Esophagus squamous epithelium (tissue), 5 donors: ENCODE measurements at regions not wholly inside any gene's neighbourhood (a gene's known extent, or its start where the extent isn't known, plus 50 kb on each side); places are given as distances from the start of the nearest gene placed in this dataset.

ENCODE experiments used
- DNase-seq: peaks from one replicate; lab custom pipeline; 2025; lab: John Stamatoyannopoulos, UW
- H3K27ac ChIP-seq, 4 donors: fragments of 200-600 bp; sonication (generic); one replicate each; pipeline ENCODE4 v1.5.1; 2016 to 2019; ENCODE audit warnings: mild to moderate bottlenecking in 1 of 4
- H3K27me3 ChIP-seq, 4 donors: fragments of 200-600 bp; sonication (generic); 1 replicate in 3 of 4; 2 replicates in 1 of 4; pipeline versions ENCODE4 v1.5.1 to v1.6.0; 2017 to 2021; ENCODE audit warnings: antibody characterized with exemption in 1 of 4
- H3K36me3 ChIP-seq, 3 donors: fragments of 200-600 bp; sonication (generic); one replicate each; pipeline ENCODE4 v1.5.1; 2016 to 2019
- H3K4me1 ChIP-seq, 3 donors: fragments of 200-600 bp; sonication (generic); one replicate each; pipeline ENCODE4 v1.5.1; 2017 to 2019
- H3K4me3 ChIP-seq, 4 donors: fragments of 200-600 bp; sonication (generic); 1 replicate in 3 of 4; 2 replicates in 1 of 4; pipeline ENCODE4 v1.5.1; 2016 to 2019; ENCODE audit warnings: mild to moderate bottlenecking in 2 of 4, moderate library complexity in 1 of 4
- H3K9me3 ChIP-seq, 3 donors: fragments of 200-600 bp; sonication (generic); one replicate each; pipeline ENCODE4 v1.5.1; 2016 to 2019
- CTCF ChIP-seq, 6 experiments: fragments of 450-650 bp in 4 of 6; fragments of 200-600 bp in 2 of 6; sonication (generic) in 2 of 6; IDR thresholded peaks; one replicate each; pipeline ENCODE4 v1.5.1; 2016 to 2019; ENCODE audit warnings: antibody characterized with exemption in 6 of 6, mild to moderate bottlenecking in 4 of 6, moderate library complexity in 4 of 6
- POLR2A ChIP-seq, 4 donors: fragments of 450-650 bp; IDR thresholded peaks; one replicate each; pipeline ENCODE4 v1.6.1; 2017; ENCODE audit warnings: antibody characterized with exemption in 4 of 4, mild to moderate bottlenecking in 4 of 4, moderate library complexity in 3 of 4
- WGBS, 2 donors: methylation state at CpG; one replicate each; pipeline ENCODE4 v1.1.5; 2018; 5-methylcytosine and 5-hydroxymethylcytosine counted together
- intact Hi-C: fragments of 100-400 bp; cut with DNase I; formaldehyde crosslinking; loops from one replicate; pipeline ENCODE4 v1.15.0; 2022
- donor health status: DM: yes; HTN: yes; CAD: no.

DNA sequence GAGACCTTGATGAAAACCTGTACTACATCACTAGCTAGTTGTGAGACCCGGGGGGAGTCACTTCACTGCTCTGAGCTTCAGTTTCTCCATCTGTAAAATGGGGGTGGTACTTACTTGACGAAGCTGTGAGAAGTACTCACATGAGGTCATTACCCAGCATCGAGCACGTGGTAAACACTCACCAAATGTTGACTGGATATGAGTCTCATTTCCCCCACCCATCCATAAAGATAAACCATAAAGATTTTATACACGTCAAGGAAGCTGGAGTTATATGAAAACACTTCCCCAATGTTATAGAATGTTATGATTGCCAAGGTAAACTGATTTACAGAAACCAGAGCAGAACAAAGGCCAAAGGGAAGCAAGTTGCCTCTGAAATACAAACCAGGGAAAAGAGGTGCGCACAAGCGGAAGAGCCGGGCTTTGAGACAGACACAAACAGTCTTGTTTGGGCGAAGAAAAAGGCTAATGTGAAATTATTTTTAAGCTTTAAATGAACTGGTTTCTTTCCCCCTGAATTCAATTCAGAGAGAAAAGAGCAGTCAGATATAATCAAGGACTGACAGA is 536.8 kb downstream of the MED13L start:
- H3K27me3 ChIP-seq: peaks cover 0 to 21% (median 0%) of the 10 kb centered on the region in 4 donors
- H3K36me3 ChIP-seq: no peaks in the 10 kb centered on the region
- intact Hi-C loops: no loop called here
- no peak overlapping the region for H3K27ac ChIP-seq
- TF ChIP-seq POLR2A (IDR thresholded peaks at IDR 0.05) (no peak), CTCF (IDR thresholded peaks at IDR 0.05) (no peak)
- no peaks in the 10 kb centered on the region for H3K4me1 ChIP-seq
- no peak overlapping the region for H3K4me3 ChIP-seq
- 55 to 74% methylated on average over 6 to 8 of the region's 9 CpGs for WGBS, 2 donors
- no peak for DNase-seq
- H3K9me3 ChIP-seq: no peaks in the 10 kb centered on the region

DNA sequence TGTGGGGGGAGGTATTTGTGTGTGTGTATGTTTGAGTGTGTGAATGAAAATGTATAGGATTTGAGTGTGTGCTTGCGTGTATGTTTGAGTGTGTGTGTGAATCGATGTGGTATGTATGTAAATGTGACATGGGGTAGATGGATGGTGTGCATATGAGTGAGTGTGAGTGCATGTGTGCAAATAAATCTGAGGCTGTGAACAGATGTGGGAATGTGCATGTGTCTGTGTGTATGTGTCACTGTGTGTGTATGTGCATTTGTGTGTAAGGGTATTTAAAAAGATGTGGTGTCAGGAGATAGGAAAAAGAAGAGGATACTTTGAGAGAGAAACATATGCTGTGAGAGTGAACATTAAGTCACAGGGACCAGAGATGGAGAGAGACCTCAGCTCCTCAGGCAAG is 539.6 kb downstream of the MED13L start:
- H3K36me3 ChIP-seq: no peaks in the 10 kb centered on the region
- H3K27me3 ChIP-seq: peaks cover 0 to 9% (median 0%) of the 10 kb centered on the region in 4 donors
- no peaks in the 10 kb centered on the region for H3K9me3 ChIP-seq
- TF ChIP-seq CTCF (IDR thresholded peaks at IDR 0.05) (no peak), POLR2A (IDR thresholded peaks at IDR 0.05) (no peak)
- H3K27ac ChIP-seq: no peak overlapping the region
- DNase-seq: no peak
- no peak overlapping the region for H3K4me3 ChIP-seq
- intact Hi-C loops: no loop called here
- WGBS, 2 donors: 84 to 88% methylated on average over 2 of the region's 2 CpGs
- no peaks in the 10 kb centered on the region for H3K4me1 ChIP-seq

DNA sequence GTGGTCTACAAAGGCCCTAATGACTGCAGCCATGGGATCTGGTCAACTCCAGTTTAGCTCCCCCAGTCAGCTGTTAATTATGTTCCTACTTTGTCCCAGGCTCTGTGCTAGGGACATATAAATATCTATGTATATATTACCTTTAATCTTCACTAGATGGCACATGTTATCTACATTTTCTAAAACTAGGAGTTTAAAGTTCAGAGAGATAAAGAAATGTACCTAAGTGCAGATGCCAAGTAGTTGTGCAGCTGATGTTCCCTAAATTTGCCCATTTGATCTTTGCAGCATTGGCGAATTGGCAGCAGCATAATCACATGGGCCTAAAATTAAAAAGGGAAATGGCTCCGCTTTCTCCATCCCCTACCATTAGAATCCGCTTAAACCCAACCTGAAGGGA is 541.1 kb downstream of the MED13L start:
- no peak for DNase-seq

DNA sequence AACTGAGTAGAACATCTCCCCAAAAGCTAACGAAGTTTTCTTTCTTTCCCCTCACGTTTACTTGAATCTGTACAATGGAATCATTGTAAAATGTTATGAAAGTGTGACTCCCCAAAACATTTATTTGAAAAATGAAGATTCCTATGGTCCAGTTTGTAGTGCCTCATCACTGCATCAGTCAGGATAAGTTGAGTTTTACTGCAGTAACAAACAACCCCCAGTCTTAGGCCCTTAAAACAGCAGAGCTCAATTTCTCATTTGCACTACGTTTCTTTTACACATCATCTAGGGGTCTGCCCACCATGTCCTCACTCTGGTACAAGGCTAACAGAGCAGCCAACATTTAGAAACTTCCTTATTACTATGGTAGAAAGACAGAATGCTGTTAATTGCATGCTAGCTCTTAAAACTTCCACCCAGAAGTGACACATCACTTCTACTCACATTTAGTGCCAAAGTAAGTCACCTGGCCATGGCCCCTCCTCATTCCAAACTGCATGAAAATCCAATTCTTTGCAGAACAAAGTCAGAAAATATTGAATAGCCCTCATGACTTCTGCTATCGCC is 546.4 kb downstream of the MED13L start:
- Histone ChIP-seq H3K9me3 (no peaks in the 10 kb centered on the region), H3K4me1 (no peaks in the 10 kb centered on the region), H3K27me3 (peaks cover 0 to 16% (median 0%) of the 10 kb centered on the region in 4 donors), H3K36me3 (no peaks in the 10 kb centered on the region), H3K4me3 (no peak overlapping the region), H3K27ac (no peak overlapping the region)
- DNase-seq: no peak
- TF ChIP-seq POLR2A (IDR thresholded peaks at IDR 0.05): no peak
- WGBS, 2 donors: 44 to 50% methylated on average over 4 of the region's 4 CpGs
- intact Hi-C loops: no loop called here

More for the DNA sequence above, 541.1 kb downstream of the MED13L start:
- Histone ChIP-seq H3K27ac (no peak overlapping the region), H3K27me3 (peaks cover 0 to 11% (median 0%) of the 10 kb centered on the region in 4 donors), H3K4me1 (no peaks in the 10 kb centered on the region), H3K4me3 (no peak overlapping the region), H3K9me3 (no peaks in the 10 kb centered on the region), H3K36me3 (no peaks in the 10 kb centered on the region)
- TF ChIP-seq CTCF (IDR thresholded peaks at IDR 0.05) (no peak), POLR2A (IDR thresholded peaks at IDR 0.05) (no peak)
- intact Hi-C loops: no loop called here
- 86 to 93% methylated on average over 3 of the region's 3 CpGs for WGBS, 2 donors

GRCh38 chr12:115726691-115727090 is 550.8 kb downstream of the MED13L start:
- Histone ChIP-seq H3K4me3 (no peak overlapping the region), H3K9me3 (no peaks in the 10 kb centered on the region), H3K4me1 (no peaks in the 10 kb centered on the region), H3K36me3 (no peaks in the 10 kb centered on the region), H3K27ac (no peak overlapping the region), H3K27me3 (peaks cover 0 to 21% (median 0%) of the 10 kb centered on the region in 4 donors)
- DNase-seq: no peak
- no peak for TF ChIP-seq CTCF (IDR thresholded peaks at IDR 0.05)
- no peak for TF ChIP-seq POLR2A (IDR thresholded peaks at IDR 0.05)
- intact Hi-C loops: no loop called here
- WGBS, 2 donors: 81 to 89% methylated on average over 5 of the region's 5 CpGs
